HUDEP-2 (cell line): ENCODE measurements at regions not wholly inside any gene's neighbourhood (a gene's known extent, or its start where the extent isn't known, plus 50 kb on each side); places are given as distances from the start of the nearest gene placed in this dataset.

Source experiments
- DNase-seq, 76 experiments: peaks; one replicate each; lab custom pipeline; 2025; ENCODE audit not compliant: unreplicated experiment in 76 of 76; lab: John Stamatoyannopoulos, UW

- DNase-seq, result no peak
These were observed 272.7 kb downstream of the BCL11B start for GRCh38 chr14:98999345-98999744.

GRCh38 chr14:98999901-99000300, 272.1 kb downstream of the BCL11B start:
- DNase-seq, result no peak

- no peak for DNase-seq
These were observed 270.8 kb downstream of the BCL11B start for GRCh38 chr14:99001241-99001640.

- no peak for DNase-seq
These were observed 268.4 kb downstream of the BCL11B start for GRCh38 chr14:99003646-99004045.

GRCh38 chr14:99004112-99004511, 267.9 kb downstream of the BCL11B start:
- DNase-seq, result no peak

GRCh38 chr14:99006276-99006675, 265.7 kb downstream of the BCL11B start:
- DNase-seq, result no peak

- no peak for DNase-seq
These were observed 264.2 kb downstream of the BCL11B start for GRCh38 chr14:99007795-99008194.

- no peak for DNase-seq
These were observed 262.1 kb downstream of the BCL11B start for GRCh38 chr14:99009871-99010270.

- DNase-seq, result no peak
These were observed 260.6 kb downstream of the BCL11B start for GRCh38 chr14:99011385-99011784.

GRCh38 chr14:99012703-99013102, 259.3 kb downstream of the BCL11B start:
- DNase-seq, result no peak

GRCh38 chr14:99015833-99016232, 256.2 kb downstream of the BCL11B start:
- no peak for DNase-seq

- no peak for DNase-seq
These were observed 248.6 kb downstream of the BCL11B start for GRCh38 chr14:99023371-99023770.

GRCh38 chr14:99024926-99025325, 247.1 kb downstream of the BCL11B start:
- no peak for DNase-seq

GRCh38 chr14:99025418-99025817, 246.6 kb downstream of the BCL11B start:
- DNase-seq, result no peak

- DNase-seq, result no peak
These were observed 245.5 kb downstream of the BCL11B start for GRCh38 chr14:99026471-99026870.

GRCh38 chr14:99028041-99028440, 244.0 kb downstream of the BCL11B start:
- no peak for DNase-seq

- DNase-seq, result no peak
These were observed 243.5 kb downstream of the BCL11B start for GRCh38 chr14:99028521-99028920.

GRCh38 chr14:99029145-99029915, 242.7 kb downstream of the BCL11B start:
- no peak for DNase-seq

- no peak for DNase-seq
These were observed 242.1 kb downstream of the BCL11B start for GRCh38 chr14:99029916-99030305.

- DNase-seq, result no peak
These were observed 241.5 kb downstream of the BCL11B start for GRCh38 chr14:99030454-99030853.

- no peak for DNase-seq
These were observed 239.2 kb downstream of the BCL11B start for GRCh38 chr14:99032759-99033158.

GRCh38 chr14:99033951-99034350, 238.0 kb downstream of the BCL11B start:
- DNase-seq, result no peak

- DNase-seq, result no peak
These were observed 237.3 kb downstream of the BCL11B start for GRCh38 chr14:99034711-99035171.
